Ishikawa (cell line): ENCODE measurements at regions not wholly inside any gene's neighbourhood (a gene's known extent, or its start where the extent isn't known, plus 50 kb on each side); places are given as distances from the start of the nearest gene placed in this dataset.

ENCODE experiments used
- CREB1 ChIP-seq: IDR thresholded peaks from 2 replicates; pipeline ENCODE4 v1.6.1; 2012; ENCODE audit warnings: low read depth
- EGR1 ChIP-seq: IDR thresholded peaks from 2 replicates; pipeline ENCODE4 v1.6.1; 2012
- FOXM1 ChIP-seq: IDR thresholded peaks from 2 replicates; pipeline ENCODE4 v1.6.1; 2012; ENCODE audit warnings: low read depth, borderline replicate concordance
- MAX ChIP-seq: IDR thresholded peaks from 2 replicates; pipeline ENCODE4 v1.6.1; 2012
- RAD21 ChIP-seq: IDR thresholded peaks from 2 replicates; pipeline ENCODE4 v1.6.1; 2012; ENCODE audit warnings: low read depth
- REST ChIP-seq: IDR thresholded peaks from 2 replicates; pipeline ENCODE4 v1.6.1; 2012; ENCODE audit warnings: low read depth, mild to moderate bottlenecking
- TEAD4 ChIP-seq: IDR thresholded peaks from 2 replicates; pipeline ENCODE4 v1.6.1; 2012
- ZBTB7A ChIP-seq: IDR thresholded peaks from 2 replicates; pipeline ENCODE4 v1.6.1; 2012; ENCODE audit warnings: low read depth

GRCh38 chr4:79575709-79576428 is 167.8 kb upstream of the GK2 start:
- TF ChIP-seq ZBTB7A: no peak
- TF ChIP-seq EGR1: no peak
- TF ChIP-seq RAD21: no peak
- TF ChIP-seq REST: no peak
- TF ChIP-seq MAX: no peak
- no peak for TF ChIP-seq CREB1
- TF ChIP-seq TEAD4: no peak
- TF ChIP-seq FOXM1: no peak
